Sigmoid colon (tissue), 6 donors: ENCODE measurements at regions not wholly inside any gene's neighbourhood (a gene's known extent, or its start where the extent isn't known, plus 50 kb on each side); places are given as distances from the start of the nearest gene placed in this dataset.

Experiments used
- DNase-seq: peaks from one replicate; pipeline ENCODE4 v3.0.0-alpha.2; 2019
- H3K27ac ChIP-seq, 4 donors: fragments of 200-600 bp; sonication (generic); one replicate each; pipeline ENCODE4 v1.5.1; 2016 to 2019; ENCODE audit warnings: mild to moderate bottlenecking in 1 of 4
- H3K27me3 ChIP-seq, 3 donors: fragments of 200-600 bp; sonication (generic); one replicate each; pipeline ENCODE4 v1.5.1; 2019; ENCODE audit warnings: mild to moderate bottlenecking in 1 of 3
- H3K36me3 ChIP-seq, 4 donors: fragments of 200-600 bp; sonication (generic); one replicate each; pipeline ENCODE4 v1.5.1; 2016 to 2019
- H3K4me1 ChIP-seq, 4 donors: fragments of 200-600 bp; sonication (generic); one replicate each; pipeline ENCODE4 v1.5.1; 2017 to 2019
- H3K4me3 ChIP-seq, 4 donors: fragments of 200-600 bp; sonication (generic); one replicate each; pipeline ENCODE4 v1.5.1; 2017 to 2019; ENCODE audit warnings: mild to moderate bottlenecking in 2 of 4, moderate library complexity in 1 of 4
- H3K9me3 ChIP-seq, 4 donors: fragments of 200-600 bp in 3 of 4; sonication (generic) in 3 of 4; one replicate each; pipeline versions ENCODE4 v1.5.1 to v1.6.1; 2013 to 2019
- CTCF ChIP-seq, 4 experiments: fragments of 450-650 bp in 3 of 4; fragments of 200-600 bp in 1 of 4; IDR thresholded peaks; one replicate each; pipeline ENCODE4 v1.5.1; 2016 to 2019; ENCODE audit warnings: antibody characterized with exemption in 4 of 4, mild to moderate bottlenecking in 3 of 4, moderate library complexity in 2 of 4
- EP300 ChIP-seq, 4 donors: sonication (generic); formaldehyde crosslinking; IDR thresholded peaks; one replicate each; pipeline ENCODE4 v1.6.1; 2017; ENCODE audit warnings: antibody characterized with exemption in 4 of 4
- POLR2A ChIP-seq, 2 donors: fragments of 450-650 bp; IDR thresholded peaks; one replicate each; pipeline ENCODE4 v1.6.1; 2016; ENCODE audit warnings: antibody characterized with exemption in 2 of 2, mild to moderate bottlenecking in 2 of 2, moderate library complexity in 2 of 2
- POLR2AphosphoS5 ChIP-seq, 4 donors: sonication (generic); formaldehyde crosslinking; IDR thresholded peaks; one replicate each; pipeline ENCODE4 v1.6.1; 2017; ENCODE audit warnings: antibody characterized with exemption in 4 of 4
- WGBS, 2 donors: extraction: QIAGEN DNeasy Blood & Tissue Kit; methylation state at CpG; one replicate each; pipeline ENCODE4 v1.1.7; 2013; 5-methylcytosine and 5-hydroxymethylcytosine counted together
- intact Hi-C: fragments of 100-400 bp; cut with DNase I; formaldehyde crosslinking; loops from one replicate; pipeline ENCODE4 v1.15.1; 2023
- donor health status: healthy with polysubstance abuse.
- donor health status: healthy.

GRCh38 chr2:34545486-34546136 is 946.5 kb upstream of the FAM98A start:
- 93 to 95% methylated on average over 12 of the region's 12 CpGs for WGBS, 2 donors

GRCh38 chr2:34534761-34535160 is 935.7 kb upstream of the FAM98A start:
- H3K9me3 ChIP-seq = peaks cover 0 to 4% (median 0%) of the 10 kb centered on the region in 4 donors
- no peaks in the 10 kb centered on the region for H3K27me3 ChIP-seq
- no peaks in the 10 kb centered on the region for H3K4me1 ChIP-seq
- no peak overlapping the region for H3K4me3 ChIP-seq
- intact Hi-C loops = no loop called here
- DNase-seq = no peak
- no peak for TF ChIP-seq CTCF (IDR thresholded peaks at IDR 0.05)
- no peak for TF ChIP-seq EP300 (IDR thresholded peaks at IDR 0.05)
- TF ChIP-seq POLR2A (IDR thresholded peaks at IDR 0.05) = no peak
- no peak for TF ChIP-seq POLR2AphosphoS5 (IDR thresholded peaks at IDR 0.05)
- no peaks in the 10 kb centered on the region for H3K36me3 ChIP-seq
- WGBS, 2 donors = 59 to 78% methylated on average over 3 of the region's 3 CpGs
- no peak overlapping the region for H3K27ac ChIP-seq

More at GRCh38 chr2:34545486-34546136, 946.5 kb upstream of the FAM98A start:
- DNase-seq = no peak
- no peak overlapping the region for H3K27ac ChIP-seq
- no peaks in the 10 kb centered on the region for H3K4me1 ChIP-seq
- intact Hi-C loops = no loop called here
- H3K27me3 ChIP-seq = no peaks in the 10 kb centered on the region
- TF ChIP-seq POLR2AphosphoS5 (IDR thresholded peaks at IDR 0.05) (no peak), POLR2A (IDR thresholded peaks at IDR 0.05) (no peak), CTCF (IDR thresholded peaks at IDR 0.05) (no peak), EP300 (IDR thresholded peaks at IDR 0.05) (no peak)
- H3K9me3 ChIP-seq = peaks cover 0 to 4% (median 0%) of the 10 kb centered on the region in 4 donors
- no peaks in the 10 kb centered on the region for H3K36me3 ChIP-seq
- no peak overlapping the region for H3K4me3 ChIP-seq

DNA sequence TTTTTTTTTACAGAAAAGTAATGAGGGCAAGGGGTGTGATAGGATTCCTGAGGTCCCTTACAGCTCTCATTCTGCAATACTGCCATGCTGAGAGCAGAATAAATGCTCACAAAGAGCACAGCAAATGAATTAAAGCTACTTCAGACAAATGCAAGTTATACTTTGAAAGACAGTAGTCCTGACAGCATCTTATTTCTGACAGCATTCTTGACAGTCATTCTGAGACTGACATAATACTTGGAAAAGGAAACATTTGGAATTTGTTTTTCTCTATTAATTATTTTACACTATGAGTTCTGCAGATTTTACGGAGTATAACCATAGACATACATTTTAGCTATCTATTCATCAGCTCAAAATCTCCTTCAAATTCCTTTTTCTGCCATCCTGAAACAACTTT is 935.2 kb upstream of the FAM98A start:
- TF ChIP-seq CTCF (IDR thresholded peaks at IDR 0.05) (no peak), POLR2A (IDR thresholded peaks at IDR 0.05) (no peak), POLR2AphosphoS5 (IDR thresholded peaks at IDR 0.05) (no peak), EP300 (IDR thresholded peaks at IDR 0.05) (no peak)
- WGBS, 2 donors = 85 to 94% methylated on average over 1 of the region's 1 CpG
- no peak overlapping the region for H3K4me3 ChIP-seq
- no peak overlapping the region for H3K27ac ChIP-seq
- H3K4me1 ChIP-seq = no peaks in the 10 kb centered on the region
- H3K36me3 ChIP-seq = no peaks in the 10 kb centered on the region
- no peaks in the 10 kb centered on the region for H3K27me3 ChIP-seq
- intact Hi-C loops = no loop called here
- no peak for DNase-seq
- H3K9me3 ChIP-seq = peaks cover 0 to 4% (median 0%) of the 10 kb centered on the region in 4 donors

- no peaks in the 10 kb centered on the region for H3K27me3 ChIP-seq
- no peak overlapping the region for H3K27ac ChIP-seq
- no peaks in the 10 kb centered on the region for H3K4me1 ChIP-seq
- H3K9me3 ChIP-seq = peaks cover 0 to 2% (median 0%) of the 10 kb centered on the region in 4 donors
- intact Hi-C loops = no loop called here
- H3K36me3 ChIP-seq = no peaks in the 10 kb centered on the region
- no peak for DNase-seq
- TF ChIP-seq EP300 (IDR thresholded peaks at IDR 0.05) = no peak
- no peak for TF ChIP-seq POLR2A (IDR thresholded peaks at IDR 0.05)
- no peak for TF ChIP-seq POLR2AphosphoS5 (IDR thresholded peaks at IDR 0.05)
- no peak for TF ChIP-seq CTCF (IDR thresholded peaks at IDR 0.05)
- no peak overlapping the region for H3K4me3 ChIP-seq
- WGBS, 2 donors = 22 to 63% methylated on average over 3 of the region's 3 CpGs
Observed at GRCh38 chr2:34533585-34534183, 934.6 kb upstream of the FAM98A start.
